DMS53 (cell line): ENCODE measurements at regions not wholly inside any gene's neighbourhood (a gene's known extent, or its start where the extent isn't known, plus 50 kb on each side); places are given as distances from the start of the nearest gene placed in this dataset.
A peak's percentile ranks its signal among the peaks of the same experiment; 100 is the strongest.

ENCODE experiments used
- DNase-seq: peaks from one replicate; lab custom pipeline; 2025; lab: John Stamatoyannopoulos, UW

- DNase-seq, result no peak
These were observed 132.3 kb upstream of the PWP1 start for GRCh38 chr12:107553211-107553765.

DNA sequence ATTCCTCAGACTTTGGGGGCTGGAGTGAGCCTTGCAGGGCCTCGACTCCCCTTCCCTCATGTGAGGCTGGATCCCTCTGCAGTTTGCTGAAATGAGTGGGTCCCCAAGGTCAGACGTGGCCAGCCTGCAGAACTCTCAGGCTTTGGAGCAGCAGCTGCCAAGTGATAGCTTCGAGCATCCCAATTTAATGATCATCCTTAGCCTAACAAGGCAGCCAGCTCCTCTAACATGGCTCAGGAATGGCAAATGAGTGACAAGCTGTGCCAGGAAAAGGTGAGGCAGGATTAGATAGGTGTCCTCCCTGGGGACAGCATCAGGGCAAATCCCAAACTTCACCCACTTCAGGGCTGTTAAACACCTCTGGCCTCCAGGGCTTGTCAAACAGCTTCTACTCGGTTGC is 130.7 kb upstream of the PWP1 start:
- DNase-seq, result no peak

DNA sequence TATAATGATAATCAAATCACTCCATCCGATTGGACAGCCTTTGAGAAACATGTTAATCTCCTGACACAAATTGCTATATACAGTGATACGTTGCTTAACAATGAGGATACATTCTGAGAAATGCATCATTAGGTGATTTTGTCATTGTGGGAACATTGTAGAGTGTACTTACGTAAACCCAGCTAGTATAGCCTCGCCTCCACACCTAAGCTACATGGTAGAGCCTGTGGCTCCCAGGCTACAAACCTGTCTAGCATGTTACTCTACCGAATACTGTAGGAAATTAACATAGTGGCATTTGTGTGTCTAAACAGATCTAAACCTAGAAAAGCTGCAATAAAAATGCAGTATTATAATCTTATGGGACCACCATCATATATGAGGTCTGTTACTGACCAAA is 128.6 kb upstream of the PWP1 start:
- no peak for DNase-seq

DNA sequence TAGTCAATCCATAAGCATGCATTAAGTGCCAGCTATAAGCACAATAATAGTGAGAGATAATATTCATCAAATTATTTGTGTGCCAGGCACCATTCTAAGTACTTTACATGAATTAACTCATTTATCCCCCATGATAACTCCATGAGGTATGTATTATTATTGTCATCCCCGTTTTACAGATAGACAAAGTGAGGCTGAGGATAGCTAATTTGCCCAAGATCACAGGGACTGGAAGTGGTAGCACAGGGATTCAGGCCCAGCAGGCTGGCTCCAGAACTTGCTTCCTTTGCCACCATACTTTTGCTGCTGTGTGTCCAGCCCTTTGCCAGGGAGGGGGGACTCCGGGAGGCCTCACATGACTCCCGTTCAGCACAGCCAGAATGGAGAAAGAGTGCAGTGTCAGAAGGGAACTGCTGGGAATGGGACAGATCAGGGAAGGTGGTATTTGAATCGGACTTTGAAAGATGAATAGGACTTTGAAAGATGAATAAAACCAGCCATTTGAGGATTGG is 128.0 kb upstream of the PWP1 start:
- no peak for DNase-seq

DNA sequence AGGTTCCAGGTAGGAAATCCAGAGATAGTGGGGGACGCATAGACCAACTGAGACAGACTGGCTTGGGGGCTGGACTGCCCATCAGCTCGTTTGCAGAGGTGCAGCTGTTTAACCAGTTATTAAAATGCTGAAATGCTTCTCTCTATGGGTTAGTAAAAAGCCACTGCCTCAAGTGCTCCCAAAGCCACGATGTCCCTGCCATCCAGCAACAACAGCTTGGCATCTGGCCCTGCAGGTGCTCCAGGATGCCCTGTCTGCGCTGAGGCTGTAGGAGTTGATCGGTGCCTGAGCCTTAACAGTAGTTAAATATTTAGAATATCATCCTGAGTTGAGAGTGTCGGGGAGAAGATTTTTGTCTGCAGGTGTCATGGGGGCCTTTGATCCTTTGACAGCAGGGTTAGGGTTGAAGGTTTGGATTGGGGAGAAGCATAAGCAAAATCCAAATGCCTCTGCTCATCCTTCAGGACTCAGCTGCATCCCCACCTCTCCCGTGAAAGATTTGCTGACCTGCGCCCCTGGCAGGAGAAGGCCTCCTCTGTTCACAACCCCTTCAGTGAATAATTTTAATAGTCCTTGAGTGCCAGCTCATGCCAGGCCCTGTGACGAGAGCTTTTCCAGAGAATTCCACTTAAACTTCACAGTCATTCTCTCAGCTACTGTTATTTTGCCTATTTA is 127.3 kb upstream of the PWP1 start:
- no peak for DNase-seq

DNA sequence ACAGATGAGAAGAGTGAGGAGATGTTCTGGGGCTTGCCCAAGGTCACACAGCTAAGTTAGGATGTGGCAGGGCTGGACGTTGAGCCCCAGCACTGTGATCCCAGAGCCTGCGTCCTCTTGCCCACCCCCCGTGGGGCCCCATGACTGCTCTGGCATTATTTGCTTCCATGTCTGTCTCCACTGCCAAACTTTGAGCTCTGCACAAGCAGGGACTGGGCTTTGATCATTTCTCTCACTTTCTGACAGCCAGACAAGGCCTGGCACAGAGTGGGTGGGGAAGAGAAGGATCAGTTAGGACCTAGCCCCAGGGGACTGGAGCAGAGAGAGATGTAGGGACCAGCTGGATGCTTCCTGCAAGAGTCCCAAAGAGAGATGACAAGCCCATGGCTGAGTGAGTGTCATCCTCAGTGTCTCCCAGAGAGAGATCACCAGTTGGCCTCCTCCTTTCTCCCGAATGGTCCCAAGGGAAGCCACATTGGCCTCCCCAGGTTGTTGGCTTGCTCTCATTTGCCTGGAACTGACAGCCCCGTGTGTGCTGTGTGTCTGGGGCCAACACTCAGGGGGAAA is 126.7 kb upstream of the PWP1 start:
- DNase-seq, result no peak

GRCh38 chr12:107560165-107560898 is 125.3 kb upstream of the PWP1 start:
- no peak for DNase-seq

DNA sequence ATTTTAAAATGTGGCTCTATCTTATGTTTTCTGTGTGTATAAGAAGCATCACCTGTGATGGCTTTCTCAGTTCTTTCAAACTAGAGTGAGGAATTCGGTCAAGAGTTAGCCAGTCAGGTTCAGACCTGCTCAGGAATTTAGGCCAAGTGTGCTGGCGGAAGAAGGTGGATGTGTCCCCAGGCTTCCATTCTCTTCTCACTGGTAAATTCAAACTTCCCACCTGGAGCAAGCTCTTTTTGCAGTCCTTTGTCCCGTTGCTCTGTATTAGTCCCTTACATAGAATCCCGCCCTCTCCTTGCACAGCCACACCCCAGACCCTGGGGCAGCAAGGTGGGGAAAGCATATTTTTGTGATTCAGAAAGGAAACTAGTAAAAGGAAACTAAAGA is 124.7 kb upstream of the PWP1 start:
- no peak for DNase-seq

DNA sequence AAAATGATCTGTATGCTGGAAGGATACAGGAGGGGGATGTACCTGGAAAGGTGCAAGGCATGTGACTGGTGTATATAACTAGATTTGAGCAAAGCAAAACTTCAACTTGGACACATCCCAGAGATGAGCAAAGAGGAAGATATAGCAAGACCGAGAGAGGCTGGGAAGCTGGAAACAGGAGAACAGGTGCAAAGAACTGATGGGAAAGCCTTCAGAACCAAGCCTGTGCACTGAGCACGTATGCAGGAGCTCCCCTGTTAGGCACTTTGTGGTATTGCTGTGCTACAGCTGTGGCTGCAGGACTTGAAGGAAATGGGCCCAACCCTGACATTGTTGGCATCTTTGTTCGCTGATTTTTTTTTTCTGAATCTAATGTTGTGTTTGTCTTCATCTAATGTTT is 120.7 kb upstream of the PWP1 start:
- peak; percentile 52 for DNase-seq

DNA sequence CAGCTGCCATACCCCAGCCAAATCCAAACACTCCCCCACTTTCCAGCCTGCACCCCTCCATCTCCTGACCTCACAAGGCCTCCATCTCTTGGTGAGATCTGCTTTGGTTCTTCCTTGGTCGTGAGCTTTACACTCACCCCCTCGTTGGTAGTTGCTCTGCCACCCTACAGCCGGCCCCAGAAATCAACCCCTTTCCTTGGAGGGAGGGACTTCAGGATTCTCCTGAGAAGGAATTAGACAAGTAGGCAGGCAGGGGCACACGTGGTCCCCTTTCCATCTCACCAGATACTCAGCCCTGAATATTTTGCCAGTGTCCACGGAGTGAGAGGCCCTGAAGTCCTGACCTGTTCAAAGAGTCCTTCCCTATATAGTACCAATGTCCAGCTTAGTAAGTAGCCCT is 120.0 kb upstream of the PWP1 start:
- no peak for DNase-seq

DNA sequence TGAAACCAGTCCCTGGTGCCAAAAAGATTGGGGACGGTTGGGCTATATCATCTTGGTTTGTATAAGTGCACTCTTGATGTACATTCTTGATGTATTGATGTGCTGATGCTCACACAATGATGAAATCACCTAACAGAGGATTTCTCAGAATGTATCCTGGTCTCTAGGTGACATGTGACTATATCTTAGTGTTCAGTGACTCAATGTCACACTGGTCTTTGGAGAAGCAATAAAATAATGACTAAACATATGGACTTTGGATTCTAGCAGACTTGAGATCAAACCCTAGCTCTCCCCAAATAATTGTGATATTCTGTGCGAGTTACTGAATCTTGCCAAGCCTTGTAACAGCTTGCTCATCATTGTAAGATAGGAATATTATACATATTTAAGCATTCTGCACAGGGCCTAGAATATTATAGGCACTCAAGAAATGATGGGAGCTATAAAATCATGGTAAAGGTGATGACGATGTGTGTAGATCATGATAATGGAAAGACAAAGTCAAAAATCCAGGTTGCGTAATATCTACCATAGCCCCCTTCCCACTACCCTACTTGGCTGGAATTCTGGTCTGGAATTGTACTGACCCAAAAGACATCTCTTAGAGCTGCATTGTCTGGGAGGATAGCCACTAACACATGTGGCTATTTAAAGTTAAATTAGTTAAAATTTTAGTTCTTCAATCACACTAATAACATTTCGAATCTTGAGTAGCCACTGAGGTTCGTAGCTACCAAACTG is 117.6 kb upstream of the PWP1 start:
- no peak for DNase-seq

GRCh38 chr12:107568718-107569117 is 116.9 kb upstream of the PWP1 start:
- DNase-seq, result no peak

DNA sequence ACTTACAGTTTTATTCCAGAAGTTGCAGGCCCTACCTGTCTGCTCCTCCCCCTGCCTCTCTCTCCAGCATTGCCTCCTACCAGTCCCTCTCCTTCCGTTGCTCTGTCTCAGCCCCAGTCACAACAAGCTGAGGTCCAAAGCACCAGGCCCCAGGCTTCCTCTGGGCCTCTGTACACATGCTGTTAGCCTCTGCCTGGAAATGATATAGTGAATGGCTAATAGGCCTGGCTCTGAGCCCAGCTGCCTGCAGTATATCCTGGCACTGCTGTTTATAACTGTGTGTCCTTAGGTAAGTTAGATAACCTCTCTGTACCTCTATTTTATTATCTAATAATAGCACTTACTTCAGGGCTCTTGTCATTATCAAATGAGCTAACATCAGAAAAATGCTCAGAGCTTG is 114.9 kb upstream of the PWP1 start:
- DNase-seq, result no peak

DNA sequence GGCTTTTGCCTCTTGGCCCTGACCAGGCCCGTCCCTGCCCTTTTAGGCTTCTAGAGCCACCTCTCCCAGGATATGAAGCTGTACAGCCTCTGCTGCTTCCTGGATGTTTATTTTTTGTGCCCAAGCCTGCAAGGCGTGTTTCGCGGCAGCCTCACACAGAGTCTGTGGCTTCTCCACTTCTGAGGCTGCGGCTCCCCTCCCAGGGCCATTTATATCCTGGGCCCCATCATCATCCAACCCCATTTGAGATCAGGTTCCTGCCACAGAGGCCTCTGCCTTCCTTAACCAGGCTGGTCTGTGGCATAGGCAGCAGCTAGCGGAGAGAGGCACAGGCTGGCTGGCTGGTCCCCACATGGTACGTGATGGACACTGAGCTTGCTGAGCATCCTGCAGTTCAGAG is 114.1 kb upstream of the PWP1 start:
- DNase-seq, result no peak

GRCh38 chr12:107574691-107575090 is 110.9 kb upstream of the PWP1 start:
- no peak for DNase-seq

DNA sequence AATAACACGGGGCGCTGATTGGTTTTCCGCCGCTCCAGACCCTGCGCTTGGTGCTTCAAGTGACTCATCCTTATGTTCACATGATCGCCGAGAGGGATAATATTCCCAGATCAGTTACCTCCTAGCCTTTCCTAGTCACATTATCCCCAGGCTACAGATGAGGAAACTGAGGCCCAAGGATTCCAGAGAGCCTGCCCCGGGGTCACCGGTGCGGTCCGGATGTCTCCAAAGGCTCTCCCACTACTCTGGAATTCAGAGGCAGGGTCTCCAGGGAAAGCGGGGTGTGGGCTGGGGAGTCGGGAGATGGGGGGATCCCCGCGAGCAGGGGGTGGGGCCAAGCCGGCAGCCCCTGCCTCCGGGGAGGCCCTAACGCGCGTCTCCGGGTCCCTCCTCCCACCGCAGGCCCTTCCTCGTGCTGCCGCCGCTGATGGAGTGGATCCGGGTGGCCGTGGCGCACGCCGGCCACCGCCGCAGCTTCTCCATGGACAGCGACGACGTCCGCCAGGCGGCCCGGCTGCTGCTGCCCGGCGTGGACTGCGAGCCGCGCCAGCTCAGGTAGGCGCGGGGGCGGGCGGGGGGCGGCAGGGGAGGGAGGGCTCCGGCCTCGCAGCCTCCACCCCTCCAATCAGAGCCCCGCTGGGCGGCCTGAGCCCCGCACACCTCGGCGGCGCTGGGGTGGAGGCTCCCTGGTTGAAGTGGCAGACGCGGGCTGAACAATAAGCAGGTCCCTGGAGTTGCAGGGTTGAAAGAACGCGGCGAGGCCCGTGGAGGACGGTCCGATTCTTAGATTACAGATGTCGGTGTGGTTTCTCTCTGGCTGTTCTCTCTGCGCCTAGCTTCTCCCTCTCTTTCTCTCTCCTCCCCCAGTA is 104.6 kb upstream of the PWP1 start:
- peak; percentile 45 for DNase-seq

DNA sequence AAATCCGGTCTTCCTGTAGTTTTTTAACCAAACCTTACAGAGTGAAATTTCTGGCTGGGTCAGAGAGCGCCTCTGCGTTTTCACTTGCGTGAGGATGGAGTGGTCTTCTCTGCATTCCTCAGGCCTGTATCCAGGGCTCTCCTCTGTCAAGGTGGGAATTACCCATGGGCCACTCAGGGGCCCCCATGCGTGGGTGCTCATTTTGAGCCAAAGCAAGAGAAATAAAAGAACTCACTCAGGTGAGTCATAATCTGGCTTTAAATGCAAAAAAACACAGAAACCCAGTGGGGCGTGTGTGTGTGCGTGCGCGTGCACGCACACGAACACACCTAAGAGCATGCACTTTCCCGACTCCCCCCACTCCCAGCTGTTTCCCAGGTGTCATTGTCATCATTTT is 104.0 kb upstream of the PWP1 start:
- no peak for DNase-seq

- DNase-seq, result no peak
These were observed 102.0 kb upstream of the PWP1 start for GRCh38 chr12:107583551-107583950.

DNA sequence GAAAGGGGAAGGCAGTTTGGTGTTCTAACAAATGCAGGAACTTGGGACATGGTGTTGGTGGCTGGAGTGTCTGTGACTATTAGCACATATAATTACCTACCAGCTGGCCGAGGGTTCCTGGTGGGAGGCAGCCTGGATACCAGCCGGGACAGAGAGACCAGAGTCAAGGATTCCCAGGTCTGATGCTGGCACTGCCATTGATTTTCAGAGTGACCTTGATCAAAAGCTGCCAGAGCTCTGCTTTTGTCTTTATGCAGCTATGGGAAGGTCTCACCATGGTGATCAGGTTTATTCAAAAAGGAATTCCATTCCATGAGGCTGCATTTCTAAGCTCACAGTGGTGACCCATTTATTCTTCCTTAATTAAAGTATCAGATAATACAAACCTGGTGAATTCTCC is 101.0 kb upstream of the PWP1 start:
- DNase-seq, result no peak

DNA sequence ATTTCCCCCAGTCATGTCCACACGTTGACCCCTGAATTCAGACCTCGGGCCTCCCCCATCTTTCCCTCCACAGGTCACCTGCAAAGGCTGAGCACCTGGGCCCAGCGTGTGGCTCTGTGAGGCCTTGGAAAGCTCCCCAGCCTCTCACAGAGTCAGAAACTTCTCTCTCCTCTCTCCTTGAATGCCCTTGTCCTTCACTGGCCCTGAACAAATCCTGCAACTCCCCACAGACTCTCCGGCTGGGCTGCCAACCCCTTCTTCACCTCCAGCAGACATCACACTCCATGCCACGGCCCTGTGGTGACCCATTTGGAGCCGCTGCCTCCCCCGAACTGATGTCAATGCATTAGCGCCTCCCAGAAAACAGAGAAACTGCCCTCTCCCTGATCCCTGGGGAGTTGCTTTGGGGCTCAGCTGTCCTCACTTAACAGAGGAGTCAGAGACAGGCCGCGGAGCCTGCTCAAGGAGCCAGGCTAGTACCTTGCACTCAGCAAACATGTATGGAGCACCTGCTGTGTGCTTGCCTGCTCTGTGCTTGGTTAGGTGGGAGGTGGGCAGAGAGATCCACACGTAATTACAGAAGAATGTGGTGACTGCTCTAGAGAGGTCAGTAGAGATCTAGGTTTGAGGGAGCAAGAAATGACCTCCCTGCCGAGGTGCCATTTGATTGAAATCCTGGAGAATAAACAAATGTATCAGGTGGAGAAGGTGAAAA is 99.2 kb upstream of the PWP1 start:
- no peak for DNase-seq

GRCh38 chr12:107590413-107590812 is 95.2 kb upstream of the PWP1 start:
- DNase-seq, result no peak
